ENCODE measurements at regions not wholly inside any gene's neighbourhood (a gene's known extent, or its start where the extent isn't known, plus 50 kb on each side); places are given as distances from the start of the nearest gene placed in this dataset.

GRCh38 chr18:45252474-45252873, 362.8 kb upstream of the SLC14A2 start:
- TF ChIP-seq, protein P1, sequence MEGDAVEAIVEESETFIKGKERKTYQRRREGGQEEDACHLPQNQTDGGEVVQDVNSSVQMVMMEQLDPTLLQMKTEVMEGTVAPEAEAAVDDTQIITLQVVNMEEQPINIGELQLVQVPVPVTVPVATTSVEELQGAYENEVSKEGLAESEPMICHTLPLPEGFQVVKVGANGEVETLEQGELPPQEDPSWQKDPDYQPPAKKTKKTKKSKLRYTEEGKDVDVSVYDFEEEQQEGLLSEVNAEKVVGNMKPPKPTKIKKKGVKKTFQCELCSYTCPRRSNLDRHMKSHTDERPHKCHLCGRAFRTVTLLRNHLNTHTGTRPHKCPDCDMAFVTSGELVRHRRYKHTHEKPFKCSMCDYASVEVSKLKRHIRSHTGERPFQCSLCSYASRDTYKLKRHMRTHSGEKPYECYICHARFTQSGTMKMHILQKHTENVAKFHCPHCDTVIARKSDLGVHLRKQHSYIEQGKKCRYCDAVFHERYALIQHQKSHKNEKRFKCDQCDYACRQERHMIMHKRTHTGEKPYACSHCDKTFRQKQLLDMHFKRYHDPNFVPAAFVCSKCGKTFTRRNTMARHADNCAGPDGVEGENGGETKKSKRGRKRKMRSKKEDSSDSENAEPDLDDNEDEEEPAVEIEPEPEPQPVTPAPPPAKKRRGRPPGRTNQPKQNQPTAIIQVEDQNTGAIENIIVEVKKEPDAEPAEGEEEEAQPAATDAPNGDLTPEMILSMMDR (IDR thresholded peaks at IDR 0.05; ENCODE audit: insufficient read depth, low read depth, low read length) = no peak
- TF ChIP-seq EZH2 (IDR thresholded peaks at IDR 0.05; ENCODE audit: insufficient read depth, low read length) = no peak

Data from astrocyte (in vitro differentiated cells and primary cell).